AG04449 (cell line): ENCODE measurements at regions not wholly inside any gene's neighbourhood (a gene's known extent, or its start where the extent isn't known, plus 50 kb on each side); places are given as distances from the start of the nearest gene placed in this dataset.
"Not testable (repeated sequence)": the region's sequence is repeated elsewhere in the genome, so short reads cannot be mapped to it uniquely, and the experiment has no call there.

Source experiments
- CTCF ChIA-PET: fragments of 350-600 bp; formaldehyde crosslinking; extraction: SDS; loops from one replicate; lab custom pipeline; 2021; ENCODE audit warnings: antibody characterized with exemption; lab: Yijun Ruan, JAX
- POLR2A ChIA-PET: fragments of 400-600, 350-600 bp; formaldehyde crosslinking; extraction: SDS; loops from one replicate; lab custom pipeline; 2020; ENCODE audit warnings: antibody characterized with exemption, inconsistent platforms; lab: Yijun Ruan, JAX
- DNase-seq: peaks from one replicate; pipeline ENCODE4 v3.0.0-alpha.2; 2010; ENCODE audit warnings: low read depth, low spot score
- H3K4me3 ChIP-seq: 2 replicates; pipeline ENCODE4 v1.5.1; 2011; ENCODE audit warnings: low read depth, mild to moderate bottlenecking, control low read depth, low read length
- CTCF ChIP-seq: IDR thresholded peaks from one replicate; pipeline ENCODE4 v1.5.1; 2011; ENCODE audit warnings: mild to moderate bottlenecking, moderate library complexity, low read length, control low read depth, inconsistent platforms; ENCODE audit not compliant: insufficient read depth; ENCODE audit errors: missing control alignments

- no peak overlapping the region for H3K4me3 ChIP-seq
- CTCF ChIA-PET = interaction anchor here (1.4 kb wide), 1 partner anchor 9 kb away, joined by 3 read pairs; no protein-coding TSS in a partner anchor
- TF ChIP-seq CTCF = no peak
- no peak for DNase-seq
- POLR2A ChIA-PET = interaction anchor here (0.7 to 1.1 kb wide), 2 partner anchors 8 to 60 kb away, joined by 3 to 4 read pairs; no protein-coding TSS in a partner anchor
Measured at GRCh38 chr13:50618206-50618605, 225.3 kb downstream of the DLEU7 start.

GRCh38 chr13:50626101-50626547, 217.4 kb downstream of the DLEU7 start:
- ChIA-PET CTCF (interaction anchor here (0.7 kb wide), 1 partner anchor 14 kb away, joined by 3 read pairs; no protein-coding TSS in a partner anchor), POLR2A (interaction anchor here (0.7 to 1.1 kb wide), 2 partner anchors 8 to 52 kb away, joined by 3 to 4 read pairs; no protein-coding TSS in a partner anchor)
- TF ChIP-seq CTCF = no peak
- DNase-seq = peak; percentile 71
- H3K4me3 ChIP-seq = no peak overlapping the region

GRCh38 chr13:50627111-50627510, 216.4 kb downstream of the DLEU7 start:
- POLR2A ChIA-PET = no interaction called here
- H3K4me3 ChIP-seq = no peak overlapping the region
- CTCF ChIA-PET = interaction anchor here (1.1 kb wide), 1 partner anchor 9 kb away, joined by 3 read pairs; no protein-coding TSS in a partner anchor
- DNase-seq = no peak
- no peak for TF ChIP-seq CTCF

GRCh38 chr13:50628512-50628911, 215.0 kb downstream of the DLEU7 start:
- POLR2A ChIA-PET, H3K4me3 ChIP-seq, DNase-seq, CTCF ChIA-PET: not testable (repeated sequence)

GRCh38 chr13:50629497-50629896, 214.0 kb downstream of the DLEU7 start:
- DNase-seq = no peak
- no peak overlapping the region for H3K4me3 ChIP-seq
- TF ChIP-seq CTCF = no peak
- POLR2A ChIA-PET = no interaction called here
- CTCF ChIA-PET = no interaction called here

- H3K4me3 ChIP-seq = no peak overlapping the region
- ChIA-PET POLR2A (no interaction called here), CTCF (no interaction called here)
- no peak for DNase-seq
- TF ChIP-seq CTCF = no peak
Measured at GRCh38 chr13:50629966-50630365, 213.5 kb downstream of the DLEU7 start.

- CTCF ChIA-PET = no interaction called here
- POLR2A ChIA-PET = no interaction called here
- TF ChIP-seq CTCF = no peak
- H3K4me3 ChIP-seq = no peak overlapping the region
- no peak for DNase-seq
Measured at GRCh38 chr13:50631041-50631440, 212.5 kb downstream of the DLEU7 start.
